Gastroesophageal sphincter (tissue), 3 donors: ENCODE measurements at regions not wholly inside any gene's neighbourhood (a gene's known extent, or its start where the extent isn't known, plus 50 kb on each side); places are given as distances from the start of the nearest gene placed in this dataset.

Experiments used
- POLR2A ChIP-seq, 2 donors: fragments of 450-650 bp; IDR thresholded peaks; one replicate each; pipeline ENCODE4 v1.6.1; 2017; ENCODE audit warnings: antibody characterized with exemption in 2 of 2, mild to moderate bottlenecking in 2 of 2, moderate library complexity in 1 of 2
- POLR2AphosphoS5 ChIP-seq: sonication (generic); formaldehyde crosslinking; IDR thresholded peaks from one replicate; pipeline ENCODE4 v1.6.1; 2017; ENCODE audit warnings: antibody characterized with exemption
- TF ChIP-seq, protein P1 (sequence below), 4 experiments: fragments of 200-600 bp in 2 of 4; fragments of 450-650 bp in 2 of 4; sonication (generic) in 1 of 4; IDR thresholded peaks; one replicate each; pipeline ENCODE4 v1.5.1; 2017 to 2019; ENCODE audit warnings: antibody characterized with exemption in 4 of 4, mild to moderate bottlenecking in 2 of 4, moderate library complexity in 2 of 4

DNA sequence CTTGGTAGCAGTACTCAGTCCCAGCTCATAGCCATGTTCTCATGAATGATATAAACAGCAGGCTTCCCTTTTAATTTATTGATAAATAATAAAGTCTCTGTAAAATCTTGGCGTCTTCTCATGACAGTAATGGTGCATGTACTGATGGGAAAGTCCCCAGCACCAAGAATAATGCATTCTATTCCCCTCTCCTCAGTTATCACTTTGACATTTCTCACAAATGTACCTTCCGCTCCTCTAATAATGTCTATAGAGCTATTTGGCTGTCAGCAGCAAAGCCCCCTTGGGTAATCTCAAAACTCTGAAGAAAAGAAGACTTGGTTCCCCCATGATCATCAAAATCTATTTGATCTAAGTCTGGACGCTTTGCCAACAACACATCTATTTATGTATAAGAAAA lies 185.0 kb upstream of the SPTLC3 start:
- TF ChIP-seq POLR2A (IDR thresholded peaks at IDR 0.05) = no peak
- TF ChIP-seq, protein P1, sequence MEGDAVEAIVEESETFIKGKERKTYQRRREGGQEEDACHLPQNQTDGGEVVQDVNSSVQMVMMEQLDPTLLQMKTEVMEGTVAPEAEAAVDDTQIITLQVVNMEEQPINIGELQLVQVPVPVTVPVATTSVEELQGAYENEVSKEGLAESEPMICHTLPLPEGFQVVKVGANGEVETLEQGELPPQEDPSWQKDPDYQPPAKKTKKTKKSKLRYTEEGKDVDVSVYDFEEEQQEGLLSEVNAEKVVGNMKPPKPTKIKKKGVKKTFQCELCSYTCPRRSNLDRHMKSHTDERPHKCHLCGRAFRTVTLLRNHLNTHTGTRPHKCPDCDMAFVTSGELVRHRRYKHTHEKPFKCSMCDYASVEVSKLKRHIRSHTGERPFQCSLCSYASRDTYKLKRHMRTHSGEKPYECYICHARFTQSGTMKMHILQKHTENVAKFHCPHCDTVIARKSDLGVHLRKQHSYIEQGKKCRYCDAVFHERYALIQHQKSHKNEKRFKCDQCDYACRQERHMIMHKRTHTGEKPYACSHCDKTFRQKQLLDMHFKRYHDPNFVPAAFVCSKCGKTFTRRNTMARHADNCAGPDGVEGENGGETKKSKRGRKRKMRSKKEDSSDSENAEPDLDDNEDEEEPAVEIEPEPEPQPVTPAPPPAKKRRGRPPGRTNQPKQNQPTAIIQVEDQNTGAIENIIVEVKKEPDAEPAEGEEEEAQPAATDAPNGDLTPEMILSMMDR (IDR thresholded peaks at IDR 0.05) = no peak
- no peak for TF ChIP-seq POLR2AphosphoS5
